GM21423 (cell line): ENCODE measurements at regions not wholly inside any gene's neighbourhood (a gene's known extent, or its start where the extent isn't known, plus 50 kb on each side); places are given as distances from the start of the nearest gene placed in this dataset.
"Not testable (repeated sequence)": the region's sequence is repeated elsewhere in the genome, so short reads cannot be mapped to it uniquely, and the experiment has no call there.

Experiments used
- ATAC-seq: cut with Tn5 transposase; IDR thresholded peaks from one replicate; pipeline ENCODE4 v1.9.1; 2021; ENCODE audit warnings: mild to moderate bottlenecking, moderate library complexity; ENCODE audit not compliant: unreplicated experiment

DNA sequence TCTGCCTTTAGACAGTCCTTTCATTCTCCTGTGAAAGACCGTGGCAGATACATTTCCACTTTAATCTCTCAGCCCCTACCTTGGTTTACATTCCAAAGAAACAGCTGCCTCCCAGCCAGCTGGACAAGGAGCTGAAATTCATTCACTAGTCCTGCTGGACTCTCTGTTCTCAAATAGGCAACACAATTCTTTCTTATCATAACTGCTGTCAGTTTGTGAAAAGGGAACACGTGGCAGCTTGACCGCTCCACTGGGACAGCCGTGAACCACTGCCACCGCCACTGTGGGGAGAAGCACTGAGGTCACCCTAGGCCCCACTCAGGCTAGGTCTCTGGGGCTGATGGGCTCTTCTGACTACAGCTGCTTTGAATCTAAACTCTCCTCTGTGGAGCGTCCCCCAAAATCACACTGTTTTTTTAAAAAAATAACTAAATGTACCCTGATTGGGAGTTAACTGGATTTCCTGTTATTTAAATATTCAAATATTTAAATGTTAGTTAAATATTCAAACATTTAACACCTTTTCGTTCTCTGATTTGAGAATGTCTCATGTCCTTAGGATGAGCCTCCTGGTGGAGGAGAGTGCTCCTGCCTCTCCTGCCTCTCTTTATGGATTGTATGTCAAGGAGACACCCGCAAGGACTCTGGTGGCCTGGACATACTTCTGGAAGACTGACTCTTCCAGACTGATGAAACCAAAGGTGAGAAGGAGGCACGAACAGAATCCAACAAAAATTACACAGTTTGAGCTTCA is 120.1 kb downstream of the BOD1 start:
- no peak for ATAC-seq

- ATAC-seq: no peak
These were observed 121.1 kb downstream of the BOD1 start for GRCh38 chr5:173495225-173495904.

- ATAC-seq: no peak
These were observed 122.0 kb downstream of the BOD1 start for GRCh38 chr5:173494446-173494845.

DNA sequence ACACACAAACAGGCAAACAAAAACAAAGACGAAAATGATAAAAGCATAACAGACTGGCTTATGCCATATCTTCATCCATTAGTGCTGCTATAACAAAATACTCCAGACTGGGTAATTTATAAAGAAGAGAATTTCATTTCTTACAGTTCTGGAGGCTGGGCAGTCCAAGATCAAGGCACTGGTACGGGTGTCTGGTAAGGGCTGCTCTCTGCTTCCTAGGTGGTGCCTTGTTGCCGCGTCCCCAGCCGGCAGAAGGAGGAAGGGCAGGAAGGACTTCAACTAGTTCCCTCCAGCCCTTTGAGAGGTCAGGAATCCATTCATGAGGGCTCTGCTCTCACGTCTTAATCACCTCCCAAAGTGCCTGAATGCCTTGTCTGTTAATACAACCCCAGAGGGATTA is 122.6 kb downstream of the BOD1 start:
- ATAC-seq: no peak

DNA sequence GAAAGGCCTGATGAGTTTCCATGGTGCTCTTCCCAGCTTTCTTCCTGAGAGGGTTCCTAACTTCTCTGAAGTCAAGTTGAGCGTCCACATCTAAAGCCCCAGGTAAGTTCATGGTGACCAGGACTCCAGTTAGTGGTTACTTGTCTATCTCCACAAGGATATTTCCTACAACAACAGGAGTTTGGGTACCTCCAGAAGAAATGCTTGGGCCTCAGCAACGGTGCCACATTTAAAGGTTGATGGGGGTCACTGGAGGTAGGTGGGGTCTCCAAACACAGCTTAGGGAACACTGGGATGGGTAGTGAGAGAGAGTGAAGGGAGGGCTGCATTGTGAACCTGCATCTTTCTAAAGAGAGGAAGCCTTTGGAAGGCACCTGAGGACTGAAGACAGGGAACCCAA is 123.4 kb downstream of the BOD1 start:
- no peak for ATAC-seq

- ATAC-seq: no peak
These were observed 125.8 kb downstream of the BOD1 start for GRCh38 chr5:173490681-173491080.

GRCh38 chr5:173488144-173488543 is 128.3 kb downstream of the BOD1 start:
- ATAC-seq: no peak

GRCh38 chr5:173487300-173487699 is 129.2 kb downstream of the BOD1 start:
- ATAC-seq: no peak

DNA sequence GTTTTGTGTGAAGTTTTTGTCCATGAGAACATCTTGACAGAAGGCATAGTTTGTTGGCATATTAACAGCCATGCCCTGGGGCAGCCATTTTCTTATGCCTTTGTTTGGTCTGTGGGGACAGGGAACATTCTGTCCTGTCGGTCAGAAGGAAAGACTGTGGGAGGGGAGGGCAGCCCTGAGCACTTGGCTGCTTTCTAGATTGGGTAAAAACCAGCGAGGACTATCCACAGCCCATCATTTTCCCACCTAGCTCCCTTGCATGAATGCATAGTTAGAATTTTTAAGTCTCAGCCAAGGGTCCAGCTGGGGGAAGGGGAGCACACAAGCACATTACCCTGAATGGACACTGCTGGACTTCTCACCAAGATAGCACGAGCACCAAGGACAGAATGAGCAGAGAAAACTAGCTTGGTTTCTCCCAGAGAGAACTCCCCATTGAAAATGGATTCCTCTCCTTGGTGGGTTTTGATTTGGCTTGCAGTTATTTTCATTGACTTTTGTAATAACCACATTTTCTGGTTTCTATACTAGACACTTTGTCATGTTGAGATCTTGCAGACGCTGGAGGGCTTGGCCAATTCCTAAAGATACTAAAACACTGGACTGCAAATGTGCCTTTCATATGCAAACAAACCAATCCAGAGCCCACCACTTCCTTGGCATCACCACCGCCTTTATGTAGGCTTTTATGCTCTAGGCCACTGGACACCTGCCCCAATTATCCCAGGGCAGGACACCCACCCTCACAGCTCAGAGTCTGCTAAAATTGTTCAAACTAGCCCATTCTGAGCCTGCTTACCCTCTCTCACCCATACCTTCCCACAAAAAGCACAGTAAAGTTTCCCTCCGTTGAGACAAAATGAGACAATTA is 129.9 kb downstream of the BOD1 start:
- no peak for ATAC-seq

- no peak for ATAC-seq
These were observed 131.9 kb downstream of the BOD1 start for GRCh38 chr5:173484569-173484968.

DNA sequence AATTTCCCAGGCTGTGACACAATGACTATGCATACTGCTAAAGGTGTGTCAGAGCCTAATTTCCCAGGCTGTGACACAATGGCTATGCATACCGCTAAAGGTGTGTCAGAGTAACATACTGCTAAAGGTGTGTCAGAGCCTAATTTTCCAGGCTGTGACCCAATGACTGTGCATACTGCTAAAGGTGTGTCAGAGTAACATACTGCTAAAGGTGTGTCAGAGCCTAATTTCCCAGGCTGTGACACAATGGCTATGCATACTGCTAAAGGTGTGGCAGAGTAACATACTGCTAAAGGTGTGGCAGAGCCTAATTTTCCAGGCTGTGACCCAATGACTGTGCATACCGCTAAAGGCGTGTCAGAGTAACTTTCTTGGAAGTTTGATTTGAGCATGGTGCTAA is 132.9 kb downstream of the BOD1 start:
- ATAC-seq: not testable (repeated sequence)

- ATAC-seq: no peak
These were observed 133.3 kb downstream of the BOD1 start for GRCh38 chr5:173483160-173483559.

DNA sequence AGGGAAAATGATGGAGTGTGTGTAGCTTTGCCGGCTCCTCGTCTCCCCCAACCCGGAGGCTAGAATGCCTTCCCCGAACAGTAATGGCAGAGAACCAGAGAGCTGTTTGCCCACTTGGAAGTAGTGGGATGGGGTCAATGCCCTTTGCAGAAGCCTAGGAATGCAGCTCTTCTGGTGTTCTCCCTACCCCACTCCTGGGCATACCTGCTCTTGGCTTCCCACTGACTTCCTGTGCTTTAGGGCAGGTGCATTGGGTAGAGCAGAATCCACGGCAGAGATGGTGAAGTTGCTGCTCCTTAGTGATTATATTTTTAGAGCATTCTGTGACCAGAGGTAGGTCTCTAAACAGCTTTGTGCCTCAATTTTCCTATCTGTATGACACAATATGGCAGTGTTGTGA is 134.6 kb downstream of the BOD1 start:
- ATAC-seq: no peak

DNA sequence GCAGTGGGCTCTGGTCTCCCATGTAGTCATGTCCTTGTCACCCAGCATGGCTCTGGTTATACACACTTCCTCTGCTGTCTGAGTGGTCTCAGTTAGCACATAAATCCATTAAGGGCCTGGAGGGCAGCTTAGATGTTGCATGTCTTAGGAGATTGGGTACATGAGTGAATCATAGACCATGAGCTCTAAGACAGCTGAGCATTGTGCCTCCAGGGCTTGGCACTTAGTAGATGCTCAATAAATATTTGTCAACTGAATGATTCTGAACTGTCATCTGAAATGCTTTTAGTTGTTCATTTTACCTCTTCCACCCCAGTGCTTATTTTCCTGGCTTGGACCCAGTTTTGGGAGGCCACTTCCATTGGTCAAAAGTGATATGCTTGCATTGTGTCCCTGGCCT is 135.6 kb downstream of the BOD1 start:
- ATAC-seq: no peak

- ATAC-seq: no peak
These were observed 136.7 kb downstream of the BOD1 start for GRCh38 chr5:173479711-173480110.

DNA sequence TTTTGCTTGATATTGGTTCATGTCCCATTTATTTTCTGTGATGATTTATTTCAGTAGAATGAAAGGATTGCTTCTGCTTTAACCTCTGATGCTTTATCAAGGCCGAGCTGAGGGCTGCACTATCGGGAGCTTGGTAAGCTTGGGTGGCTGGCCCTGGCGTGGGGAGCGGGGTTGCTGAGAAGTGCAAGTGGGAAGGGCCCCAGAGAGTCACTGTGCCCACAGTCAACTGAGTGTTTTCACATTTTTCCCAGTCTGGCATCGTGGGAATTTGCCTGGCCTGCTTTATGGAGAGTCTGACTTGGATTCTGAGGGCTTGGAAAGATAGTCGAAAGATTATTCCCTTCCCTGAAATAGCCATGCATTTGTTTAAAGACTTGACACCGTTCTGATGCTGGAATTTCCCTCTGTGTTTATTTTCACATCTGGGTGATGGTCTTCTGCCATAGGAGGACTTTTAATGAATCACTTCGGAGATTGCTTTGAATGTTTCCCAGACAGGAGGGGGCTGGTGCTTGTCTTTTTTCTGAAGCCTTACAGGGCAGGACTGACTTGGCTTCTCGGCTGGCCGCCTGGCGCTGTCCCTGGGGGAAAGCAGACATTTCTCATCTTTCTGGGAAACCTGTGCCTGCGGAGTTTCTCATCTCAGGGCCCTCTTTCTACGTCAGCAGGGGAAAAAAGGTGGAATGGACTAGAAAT is 139.0 kb downstream of the BOD1 start:
- no peak for ATAC-seq

DNA sequence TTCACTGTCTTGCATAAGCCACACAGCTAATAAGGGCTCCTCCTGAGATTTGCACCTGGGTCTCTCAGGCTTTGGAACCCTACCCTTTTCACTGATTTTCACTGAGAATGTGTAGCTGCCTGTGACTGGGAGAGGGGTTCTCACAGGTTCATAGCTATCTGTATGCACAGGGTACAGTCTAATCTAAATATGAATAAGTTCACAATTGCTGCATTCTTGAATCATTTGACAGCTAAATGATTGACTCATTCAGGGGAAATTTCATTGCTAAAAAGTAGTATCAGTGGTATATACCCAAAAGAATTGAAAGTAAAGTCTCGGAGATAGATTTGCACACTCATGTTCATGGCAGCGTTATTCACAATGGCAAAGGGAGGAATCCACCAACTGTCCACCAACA is 140.7 kb downstream of the BOD1 start:
- ATAC-seq: no peak

DNA sequence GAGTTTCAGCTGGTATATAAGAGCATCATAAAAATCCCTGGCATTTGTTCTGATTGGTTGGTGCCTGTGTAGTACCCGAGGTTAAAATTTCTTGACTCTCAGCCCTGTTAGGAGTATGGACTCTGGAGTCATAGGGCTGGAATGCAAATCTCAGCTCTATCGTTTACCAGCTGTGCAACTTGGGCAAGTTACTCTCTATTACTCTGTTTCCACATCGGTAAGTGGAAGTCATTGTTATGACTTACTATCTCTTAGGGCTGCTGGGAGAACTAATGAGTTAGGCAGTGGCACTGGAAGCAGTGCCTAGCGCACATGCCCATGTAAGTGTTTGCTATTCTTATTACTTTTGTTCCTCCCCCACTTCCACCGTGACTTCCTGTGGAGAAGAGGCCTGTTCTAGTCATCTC is 141.6 kb downstream of the BOD1 start:
- ATAC-seq: no peak

GRCh38 chr5:173473288-173473687 is 143.2 kb downstream of the BOD1 start:
- no peak for ATAC-seq

DNA sequence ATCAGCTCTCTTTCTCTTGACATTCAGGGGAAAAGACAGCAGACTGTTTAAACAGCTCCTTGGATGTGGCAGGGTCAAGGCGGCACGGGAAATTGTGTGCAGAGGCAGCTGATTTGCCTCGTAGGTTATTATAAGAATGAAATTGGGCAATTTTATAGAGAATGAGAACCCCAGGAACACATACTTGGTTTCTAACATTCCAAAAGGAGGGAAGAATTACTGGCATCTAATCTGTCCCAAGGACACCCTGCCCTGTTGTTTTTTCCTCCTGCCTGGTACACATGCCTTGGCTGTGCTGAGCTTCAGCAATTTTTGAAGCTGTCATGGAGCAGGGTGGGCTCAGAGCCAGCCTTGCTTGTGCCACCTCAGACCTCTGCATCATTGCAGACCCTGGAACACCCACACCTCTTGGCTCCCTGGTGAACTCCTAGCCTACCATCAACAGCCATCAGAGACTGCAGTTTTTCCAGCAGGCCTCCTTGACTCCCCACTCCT is 143.6 kb downstream of the BOD1 start:
- ATAC-seq: no peak

- ATAC-seq: no peak
These were observed 143.9 kb upstream of the STC2 start for GRCh38 chr5:173472164-173472563.
